ENCODE measurements at regions not wholly inside any gene's neighbourhood (a gene's known extent, or its start where the extent isn't known, plus 50 kb on each side); places are given as distances from the start of the nearest gene placed in this dataset.

GRCh38 chr5:135219868-135220267 is 179.2 kb downstream of the MACROH2A1 start:
- DNase-seq (ENCODE audit: low read depth in 2 of 3, low spot score in 1 of 3), result no peak

GRCh38 chr5:135218790-135219568 is 180.1 kb downstream of the MACROH2A1 start:
- no peak for DNase-seq (ENCODE audit: low read depth in 2 of 3, low spot score in 1 of 3)

- DNase-seq (ENCODE audit: low read depth in 2 of 3, low spot score in 1 of 3), result no peak
Observed at GRCh38 chr5:135218486-135218755, 180.6 kb downstream of the MACROH2A1 start.

- no peak for DNase-seq (ENCODE audit: low read depth in 2 of 3, low spot score in 1 of 3)
Observed at GRCh38 chr5:135217669-135218485, 181.2 kb downstream of the MACROH2A1 start.

GRCh38 chr5:135216471-135217343 is 182.3 kb downstream of the MACROH2A1 start:
- DNase-seq (ENCODE audit: low read depth in 2 of 3, low spot score in 1 of 3), result no peak

- DNase-seq (ENCODE audit: low read depth in 2 of 3, low spot score in 1 of 3), result no peak
Observed at GRCh38 chr5:135215617-135216470, 181.8 kb upstream of the PITX1 start.

- no peak for DNase-seq (ENCODE audit: low read depth in 2 of 3, low spot score in 1 of 3)
Observed at GRCh38 chr5:135214897-135215616, 181.0 kb upstream of the PITX1 start.

- DNase-seq (ENCODE audit: low read depth in 2 of 3, low spot score in 1 of 3), result no peak
Observed at GRCh38 chr5:135213466-135214239, 179.6 kb upstream of the PITX1 start.

GRCh38 chr5:135213027-135213386 is 179.0 kb upstream of the PITX1 start:
- DNase-seq (ENCODE audit: low read depth in 2 of 3, low spot score in 1 of 3), result no peak

GRCh38 chr5:135212361-135213026 is 178.5 kb upstream of the PITX1 start:
- no peak for DNase-seq (ENCODE audit: low read depth in 2 of 3, low spot score in 1 of 3)

- DNase-seq (ENCODE audit: low read depth in 2 of 3, low spot score in 1 of 3), result no peak
Observed at GRCh38 chr5:135211791-135212190, 177.8 kb upstream of the PITX1 start.

- no peak for DNase-seq (ENCODE audit: low read depth in 2 of 3, low spot score in 1 of 3)
Observed at GRCh38 chr5:135211083-135211790, 177.2 kb upstream of the PITX1 start.

- no peak for DNase-seq (ENCODE audit: low read depth in 2 of 3, low spot score in 1 of 3)
Observed at GRCh38 chr5:135210286-135211055, 176.4 kb upstream of the PITX1 start.

- no peak for DNase-seq (ENCODE audit: low read depth in 2 of 3, low spot score in 1 of 3)
Observed at GRCh38 chr5:135208903-135209721, 175.1 kb upstream of the PITX1 start.

GRCh38 chr5:135208555-135208902 is 174.5 kb upstream of the PITX1 start:
- no peak for DNase-seq (ENCODE audit: low read depth in 2 of 3, low spot score in 1 of 3)

GRCh38 chr5:135207866-135208265 is 173.8 kb upstream of the PITX1 start:
- DNase-seq (ENCODE audit: low read depth in 2 of 3, low spot score in 1 of 3), result no peak

- DNase-seq (ENCODE audit: low read depth in 2 of 3, low spot score in 1 of 3), result no peak
Observed at GRCh38 chr5:135206862-135207261, 172.8 kb upstream of the PITX1 start.
